Liver (tissue), 1 donor: ENCODE measurements at regions not wholly inside any gene's neighbourhood (a gene's known extent, or its start where the extent isn't known, plus 50 kb on each side); places are given as distances from the start of the nearest gene placed in this dataset.

Source experiments
- FOXA1 ChIP-seq: IDR thresholded peaks from 2 replicates; pipeline ENCODE4 v1.6.1; 2016; ENCODE audit warnings: antibody characterized with exemption
- ZBTB33 ChIP-seq: IDR thresholded peaks from 2 replicates; pipeline ENCODE4 v1.6.1; 2016; ENCODE audit warnings: antibody characterized with exemption

DNA sequence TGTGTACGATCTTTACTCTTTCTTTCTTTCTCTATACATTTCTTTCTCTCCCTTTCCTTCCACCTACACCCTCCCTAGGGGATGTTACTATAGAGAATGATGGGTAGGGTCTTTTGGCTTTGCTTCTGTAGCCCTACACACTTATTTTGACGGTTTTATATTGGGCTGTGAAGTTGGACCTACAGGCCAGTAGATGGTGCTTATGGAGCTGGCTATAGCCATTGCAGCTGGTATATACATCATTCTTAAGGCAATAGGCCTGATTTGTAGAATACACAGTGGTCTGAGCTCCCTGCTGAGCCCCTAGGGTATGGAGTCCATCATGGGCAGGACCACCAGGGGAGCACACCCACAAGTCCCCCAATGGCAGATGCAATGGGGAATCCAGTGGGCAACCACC, 1869.7 kb downstream of the STIM2 start:
- TF ChIP-seq FOXA1 (no peak), ZBTB33 (no peak)
